HEK293T (cell line): ENCODE measurements at regions not wholly inside any gene's neighbourhood (a gene's known extent, or its start where the extent isn't known, plus 50 kb on each side); places are given as distances from the start of the nearest gene placed in this dataset.

ENCODE experiments used
- ARNT ChIP-seq: fragments of 450-650 bp; IDR thresholded peaks from 2 replicates; pipeline ENCODE4 v1.6.1; 2017; ENCODE audit warnings: mild to moderate bottlenecking
- BHLHE40 ChIP-seq: fragments of 450-650 bp; IDR thresholded peaks from 2 replicates; pipeline ENCODE4 v1.6.1; 2016; ENCODE audit warnings: mild to moderate bottlenecking, moderate library complexity, borderline replicate concordance
- ELF4 ChIP-seq: fragments of 450-650 bp; IDR thresholded peaks from 2 replicates; pipeline ENCODE4 v1.6.1; 2017; ENCODE audit warnings: antibody characterized with exemption
- FOXA1 ChIP-seq: fragments of 450-650 bp; IDR thresholded peaks from 2 replicates; pipeline ENCODE4 v1.6.1; 2016; ENCODE audit warnings: mild to moderate bottlenecking
- FOXK2 ChIP-seq: fragments of 450-650 bp; IDR thresholded peaks from 2 replicates; pipeline ENCODE4 v1.6.1; 2016; ENCODE audit warnings: mild to moderate bottlenecking
- FOXM1 ChIP-seq: fragments of 450-650 bp; IDR thresholded peaks from 2 replicates; pipeline ENCODE4 v1.6.1; 2017; ENCODE audit warnings: mild to moderate bottlenecking, borderline replicate concordance
- HDGF ChIP-seq: fragments of 450-650 bp; IDR thresholded peaks from 2 replicates; pipeline ENCODE4 v1.6.1; 2017; ENCODE audit warnings: antibody characterized with exemption, borderline replicate concordance
- NFRKB ChIP-seq: fragments of 450-650 bp; IDR thresholded peaks from 2 replicates; pipeline ENCODE4 v1.6.1; 2016; ENCODE audit warnings: mild to moderate bottlenecking, moderate library complexity
- SP1 ChIP-seq: fragments of 450-650 bp; IDR thresholded peaks from 2 replicates; pipeline ENCODE4 v1.6.1; 2017
- SUZ12 ChIP-seq: fragments of 450-650 bp; IDR thresholded peaks from 2 replicates; pipeline ENCODE4 v1.6.1; 2016; ENCODE audit warnings: mild to moderate bottlenecking
- TARDBP ChIP-seq: fragments of 450-650 bp; IDR thresholded peaks from 2 replicates; pipeline ENCODE4 v1.6.1; 2016
- ZNF384 ChIP-seq: fragments of 450-650 bp; IDR thresholded peaks from 2 replicates; pipeline ENCODE4 v1.6.1; 2016
- TF ChIP-seq, protein P1 (sequence below): fragments of 450-650 bp; IDR thresholded peaks from 2 replicates; pipeline ENCODE4 v1.6.1; 2016

DNA sequence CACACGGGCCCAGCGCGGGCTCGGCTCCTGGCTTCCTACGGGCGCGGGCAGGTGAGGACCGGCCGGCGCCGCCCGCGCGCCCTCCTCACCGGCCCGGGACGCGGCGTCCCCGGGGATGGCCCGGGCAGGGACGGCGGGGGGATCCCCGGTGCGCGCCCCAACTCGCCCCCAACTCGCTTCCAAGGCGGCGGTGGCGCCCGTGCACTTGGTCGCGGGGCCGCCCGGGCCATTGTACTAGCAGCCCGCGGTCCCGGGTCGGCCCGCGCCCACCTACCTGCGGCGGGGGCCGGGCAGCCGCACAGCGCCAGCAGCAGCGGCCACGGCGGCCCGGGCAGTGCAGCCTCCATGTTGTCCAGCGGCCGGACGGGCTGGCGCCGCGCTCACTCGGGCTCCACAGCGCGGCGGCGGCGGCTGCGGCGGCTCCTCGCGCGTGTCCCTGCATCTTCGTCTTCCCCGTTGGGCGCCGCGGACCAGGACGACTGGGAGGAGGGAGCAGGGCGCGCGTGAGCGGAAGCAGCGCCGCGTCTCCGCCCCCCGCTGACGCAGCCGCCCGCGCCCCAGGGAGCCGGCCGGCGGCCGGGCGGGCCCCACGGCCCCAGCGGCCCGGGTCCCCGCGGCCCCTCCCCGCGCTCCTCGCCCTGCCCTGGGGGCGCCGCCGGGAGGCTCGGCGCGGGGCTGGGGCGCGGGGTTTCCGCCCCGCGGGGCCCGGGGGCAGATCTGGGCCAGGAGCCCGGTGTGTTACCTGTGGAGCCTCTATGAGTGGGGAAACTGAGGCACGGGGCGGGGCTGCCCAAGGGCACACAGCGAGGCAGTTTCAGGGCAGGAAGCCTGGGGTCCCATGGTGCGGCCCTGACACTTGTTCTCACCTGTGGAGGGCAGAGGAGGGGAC lies 159.3 kb upstream of the GRK3 start:
- TF ChIP-seq ARNT (no peak), NFRKB (no peak), BHLHE40 (no peak), SP1 (no peak), FOXA1 (no peak), HDGF (no peak), FOXK2 (no peak), ZNF384 (no peak), ELF4 (no peak), TARDBP (no peak), FOXM1 (no peak), SUZ12 (no peak)
- TF ChIP-seq, protein P1, sequence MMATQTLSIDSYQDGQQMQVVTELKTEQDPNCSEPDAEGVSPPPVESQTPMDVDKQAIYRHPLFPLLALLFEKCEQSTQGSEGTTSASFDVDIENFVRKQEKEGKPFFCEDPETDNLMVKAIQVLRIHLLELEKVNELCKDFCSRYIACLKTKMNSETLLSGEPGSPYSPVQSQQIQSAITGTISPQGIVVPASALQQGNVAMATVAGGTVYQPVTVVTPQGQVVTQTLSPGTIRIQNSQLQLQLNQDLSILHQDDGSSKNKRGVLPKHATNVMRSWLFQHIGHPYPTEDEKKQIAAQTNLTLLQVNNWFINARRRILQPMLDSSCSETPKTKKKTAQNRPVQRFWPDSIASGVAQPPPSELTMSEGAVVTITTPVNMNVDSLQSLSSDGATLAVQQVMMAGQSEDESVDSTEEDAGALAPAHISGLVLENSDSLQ: no peak
